Left lobe of liver (tissue), 2 donors: ENCODE measurements at regions not wholly inside any gene's neighbourhood (a gene's known extent, or its start where the extent isn't known, plus 50 kb on each side); places are given as distances from the start of the nearest gene placed in this dataset.

ENCODE experiments used
- ATAC-seq: fragments of 200-7000 bp; cut with Tn5 transposase; one replicate; pipeline ENCODE4 v1.9.1; 2020; ENCODE audit warnings: mild to moderate bottlenecking, moderate library complexity
- DNase-seq: peaks from one replicate; pipeline ENCODE4 v3.0.0-alpha.2; 2020; ENCODE audit warnings: low spot score
- donor health status: DM: no; HTN: no; CAD: no; lungs with moderate emphysema.
- donor health status: DM: no; HTN: yes; CAD: no.

DNA sequence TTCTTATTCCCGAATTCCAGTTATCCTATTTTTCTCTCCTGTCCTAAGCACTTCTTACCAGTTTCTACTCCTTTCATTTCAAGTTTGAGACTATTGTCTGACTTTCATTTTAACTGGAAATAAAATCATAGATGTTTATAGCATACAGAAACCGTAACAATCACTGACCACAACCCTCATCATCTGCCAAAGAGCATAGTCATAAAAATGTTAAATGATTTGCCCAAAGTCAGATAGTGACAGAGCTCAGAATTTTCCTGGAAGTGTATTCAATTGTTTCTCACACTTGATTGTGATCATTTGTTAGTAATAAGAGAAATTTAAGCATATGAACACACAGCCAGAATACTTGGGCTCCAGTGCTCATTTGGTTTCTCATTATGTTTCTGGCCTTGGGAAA, 250.5 kb upstream of the PCDH15 start:
- DNase-seq (no peak), ATAC-seq (no peak)

DNA sequence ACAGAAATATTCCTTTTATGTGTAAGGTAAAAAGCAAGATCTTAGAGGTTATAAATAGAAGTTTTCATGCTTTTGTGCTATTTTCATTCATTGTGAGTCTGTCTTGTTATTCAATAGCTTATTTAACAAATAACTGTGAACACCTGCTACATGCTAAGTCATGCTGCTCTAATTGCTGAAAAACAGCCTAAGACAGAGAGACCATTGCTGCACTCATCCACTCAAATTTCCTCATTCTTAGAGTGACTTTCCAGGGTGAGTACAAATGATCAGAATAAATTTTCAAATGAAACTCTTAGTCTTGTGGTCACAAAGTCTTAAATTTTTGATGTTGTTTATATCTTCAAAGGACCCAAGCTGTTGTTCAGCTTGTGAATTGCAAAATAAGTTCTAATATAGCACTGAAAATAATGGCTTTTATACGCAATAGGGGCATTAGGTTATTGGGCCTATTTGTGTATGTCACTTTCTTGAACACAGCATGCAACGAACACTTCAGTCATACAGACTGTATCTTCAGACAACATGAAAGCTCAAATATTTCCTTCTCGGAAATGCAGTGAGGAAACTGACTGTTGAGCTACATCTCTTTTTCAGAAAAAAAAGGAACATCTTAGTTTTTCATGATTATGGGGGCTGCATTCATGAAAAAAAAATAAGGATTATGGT, 247.9 kb upstream of the PCDH15 start:
- ATAC-seq = no peak
- DNase-seq = no peak

DNA sequence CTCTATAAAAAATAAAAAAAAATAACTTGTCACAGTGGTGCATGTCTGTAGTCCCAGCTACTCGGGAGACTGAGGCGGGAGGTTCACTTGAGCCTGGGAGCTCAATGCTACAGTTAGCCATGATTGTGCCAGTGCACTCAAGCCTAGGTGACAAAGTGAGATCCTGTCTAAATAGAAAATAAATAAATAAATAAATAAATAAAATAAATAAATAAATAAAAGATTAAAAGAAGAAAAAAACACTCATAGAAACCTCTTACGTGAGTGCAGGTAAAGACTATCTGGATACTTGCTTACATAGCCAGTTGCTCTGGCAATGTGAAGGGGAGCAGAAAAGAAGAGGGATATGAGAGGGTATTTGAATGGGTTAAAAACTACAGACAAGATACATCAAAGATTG, 242.5 kb upstream of the PCDH15 start:
- no peak for DNase-seq
- no peak for ATAC-seq

DNA sequence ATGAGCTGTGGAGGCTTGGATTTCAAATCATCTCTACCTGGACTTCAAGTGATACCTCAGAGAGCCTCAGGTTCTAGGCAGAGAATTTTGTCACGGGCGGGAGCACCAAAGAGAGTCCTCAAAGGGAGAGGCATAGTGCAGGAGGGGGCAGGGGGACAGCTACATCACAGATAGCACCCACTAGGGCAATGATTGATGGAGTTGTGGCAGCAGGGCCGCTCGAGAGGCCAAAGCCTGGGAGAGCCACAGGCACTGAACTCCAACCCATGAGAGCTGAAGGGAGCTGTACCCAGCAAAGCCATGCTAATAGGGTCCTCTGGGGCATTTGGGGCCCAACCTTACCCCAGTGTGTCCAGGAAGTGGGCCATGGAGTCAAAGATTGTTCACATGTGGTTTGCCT, 232.0 kb upstream of the PCDH15 start:
- DNase-seq = no peak
- no peak for ATAC-seq

DNA sequence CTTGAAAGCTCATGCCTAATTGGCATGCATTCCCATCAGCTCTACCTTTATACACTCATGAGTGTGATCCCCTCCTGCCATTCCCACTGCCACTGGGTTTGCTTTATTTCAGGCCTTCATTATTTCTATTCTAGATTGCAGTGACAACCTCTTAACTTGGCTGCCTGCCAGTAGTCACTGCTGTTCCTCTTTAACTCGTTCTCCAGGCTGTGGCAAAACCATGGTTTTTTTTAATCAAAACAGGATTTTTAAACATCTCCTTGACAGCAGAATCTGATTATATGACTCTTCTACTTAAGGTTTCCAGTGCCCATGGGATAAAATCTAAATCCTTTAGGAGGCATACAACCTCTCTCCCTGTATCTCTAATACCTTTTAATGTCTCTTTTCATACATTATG, 223.7 kb upstream of the PCDH15 start:
- DNase-seq = no peak

DNA sequence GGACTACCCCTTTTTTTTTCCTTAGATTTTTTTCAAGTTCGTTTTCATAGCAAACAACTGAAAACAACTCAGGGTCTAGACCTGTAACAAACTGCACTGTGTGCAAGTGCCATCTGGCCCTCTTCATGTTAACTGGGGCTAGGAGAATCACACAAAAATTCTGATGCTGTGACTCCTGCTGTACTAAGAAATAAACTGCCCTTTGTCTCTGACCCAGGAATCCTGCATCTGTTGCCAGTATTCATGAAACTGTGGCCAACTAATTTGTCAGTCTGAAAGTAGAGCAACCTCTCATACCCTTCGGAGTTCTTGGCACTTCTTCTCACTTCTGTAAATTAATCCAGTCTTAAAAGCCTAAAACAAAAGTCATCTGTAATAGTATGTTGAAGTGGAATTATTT, 218.4 kb upstream of the PCDH15 start:
- ATAC-seq (no peak), DNase-seq (no peak)

More for the DNA sequence above, 223.7 kb upstream of the PCDH15 start:
- ATAC-seq = no peak

DNA sequence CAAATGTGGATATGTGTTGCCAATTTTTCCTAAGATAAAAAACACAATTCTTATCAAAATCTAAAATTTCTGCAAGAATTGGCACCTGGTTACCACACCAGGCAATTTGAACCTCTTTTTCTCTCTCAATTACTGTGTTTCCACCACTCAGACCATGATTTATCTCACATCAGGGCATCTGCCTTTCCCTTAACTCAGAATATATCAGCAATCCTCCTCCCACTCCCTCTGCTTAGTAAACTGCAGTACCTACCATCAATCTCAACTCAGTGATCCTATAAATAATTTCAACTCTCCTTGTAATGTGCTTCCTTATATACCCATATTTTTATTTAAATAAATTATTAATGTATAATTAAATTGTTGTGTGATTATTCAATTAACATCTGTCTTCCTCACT, 212.3 kb upstream of the PCDH15 start:
- DNase-seq (no peak), ATAC-seq (no peak)

DNA sequence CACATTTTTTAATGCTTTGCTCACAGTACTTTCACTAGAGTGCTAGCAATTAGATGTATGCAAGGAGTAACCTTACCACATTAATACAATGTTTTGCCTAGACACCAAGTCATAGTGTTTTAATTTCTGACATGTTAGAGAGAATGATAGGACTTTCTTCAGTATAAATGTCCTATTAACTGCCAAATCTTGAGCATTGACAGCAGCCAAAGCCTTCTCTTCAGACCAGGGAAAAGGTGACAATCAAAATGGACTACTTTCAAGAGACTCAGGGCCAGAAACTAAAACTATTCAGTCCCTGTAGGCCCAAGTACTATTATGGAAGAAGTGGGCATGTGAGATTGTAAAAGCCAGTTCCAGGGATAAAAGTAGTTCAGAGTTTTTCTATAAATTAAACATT, 201.4 kb upstream of the PCDH15 start:
- DNase-seq (no peak), ATAC-seq (no peak)

DNA sequence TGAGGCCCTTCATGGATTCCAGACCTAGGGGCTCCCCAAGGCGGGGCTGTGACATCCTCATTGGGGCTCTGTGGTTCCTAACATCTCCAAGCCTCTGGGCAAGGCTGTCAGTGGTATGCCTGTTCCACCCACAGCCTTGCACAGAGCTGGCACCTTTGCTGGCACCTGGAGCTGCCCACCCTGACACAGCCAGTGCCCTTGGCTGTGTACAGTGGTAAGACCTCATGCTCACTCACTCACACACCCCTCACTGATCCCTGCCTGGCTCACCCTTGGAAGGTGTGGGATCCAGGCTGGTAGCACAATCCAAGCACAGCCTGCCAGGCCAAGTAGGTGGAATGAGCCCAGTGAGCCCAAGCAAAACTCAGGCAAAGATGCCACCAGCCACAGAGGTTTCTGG, 200.4 kb upstream of the PCDH15 start:
- ATAC-seq = no peak

DNA sequence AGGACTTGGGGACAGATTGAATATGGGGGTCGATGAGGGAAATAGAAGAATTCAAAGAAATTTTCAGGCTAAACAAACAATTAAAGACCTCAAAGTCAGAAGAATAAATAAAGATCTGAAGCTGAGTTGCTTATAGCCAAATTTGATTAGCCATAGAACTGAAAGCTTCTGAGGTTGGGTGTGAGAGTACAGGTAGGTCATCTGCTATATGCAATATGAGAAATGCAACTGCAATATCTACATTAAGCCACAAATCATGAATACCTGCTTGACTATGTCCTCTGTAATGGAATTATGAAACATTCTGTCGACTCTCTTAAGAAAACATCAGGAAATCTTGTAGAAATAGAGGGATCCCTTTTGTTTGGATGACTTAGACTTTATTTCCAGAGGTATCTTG, 192.1 kb upstream of the PCDH15 start:
- no peak for ATAC-seq
- no peak for DNase-seq

More for the DNA sequence above, 200.4 kb upstream of the PCDH15 start:
- no peak for DNase-seq

DNA sequence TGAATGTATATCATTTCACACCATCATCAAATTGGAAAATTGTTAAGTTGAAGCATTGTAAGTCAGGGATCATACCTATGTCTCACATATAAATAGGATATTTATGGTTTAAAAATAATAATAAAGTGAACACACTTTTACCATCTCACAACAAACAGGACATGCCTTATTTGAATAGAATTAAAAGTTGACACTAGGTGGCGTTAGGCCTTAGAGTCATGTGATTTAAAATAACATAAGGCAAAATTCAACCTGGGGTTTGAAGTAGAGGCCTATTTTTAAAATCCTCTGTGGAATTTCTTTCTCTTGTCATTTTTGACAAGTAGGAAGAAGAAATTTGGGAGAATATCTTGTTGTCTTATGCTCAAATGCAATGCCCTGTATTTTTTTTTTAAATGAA, 184.7 kb upstream of the PCDH15 start:
- DNase-seq (no peak), ATAC-seq (peak; percentile 58)

DNA sequence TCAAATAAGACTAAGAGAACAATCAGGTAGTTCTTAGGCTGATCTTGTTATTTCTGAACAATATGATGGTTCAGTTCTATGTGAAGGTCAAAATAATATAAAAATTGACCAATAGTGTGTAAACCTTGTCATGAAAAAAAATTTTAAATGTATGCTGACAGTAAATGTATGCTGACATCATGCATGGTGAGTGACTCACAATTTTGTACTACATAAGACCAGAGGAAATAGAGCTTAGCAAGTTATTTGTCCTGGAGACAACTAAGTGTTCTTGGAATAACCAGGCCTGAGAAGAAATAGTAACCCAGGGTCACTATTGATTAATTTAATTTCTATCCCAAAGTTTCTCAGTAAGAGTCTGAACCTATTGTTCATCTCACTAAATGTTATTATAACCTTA, 182.2 kb upstream of the PCDH15 start:
- DNase-seq (no peak), ATAC-seq (no peak)

DNA sequence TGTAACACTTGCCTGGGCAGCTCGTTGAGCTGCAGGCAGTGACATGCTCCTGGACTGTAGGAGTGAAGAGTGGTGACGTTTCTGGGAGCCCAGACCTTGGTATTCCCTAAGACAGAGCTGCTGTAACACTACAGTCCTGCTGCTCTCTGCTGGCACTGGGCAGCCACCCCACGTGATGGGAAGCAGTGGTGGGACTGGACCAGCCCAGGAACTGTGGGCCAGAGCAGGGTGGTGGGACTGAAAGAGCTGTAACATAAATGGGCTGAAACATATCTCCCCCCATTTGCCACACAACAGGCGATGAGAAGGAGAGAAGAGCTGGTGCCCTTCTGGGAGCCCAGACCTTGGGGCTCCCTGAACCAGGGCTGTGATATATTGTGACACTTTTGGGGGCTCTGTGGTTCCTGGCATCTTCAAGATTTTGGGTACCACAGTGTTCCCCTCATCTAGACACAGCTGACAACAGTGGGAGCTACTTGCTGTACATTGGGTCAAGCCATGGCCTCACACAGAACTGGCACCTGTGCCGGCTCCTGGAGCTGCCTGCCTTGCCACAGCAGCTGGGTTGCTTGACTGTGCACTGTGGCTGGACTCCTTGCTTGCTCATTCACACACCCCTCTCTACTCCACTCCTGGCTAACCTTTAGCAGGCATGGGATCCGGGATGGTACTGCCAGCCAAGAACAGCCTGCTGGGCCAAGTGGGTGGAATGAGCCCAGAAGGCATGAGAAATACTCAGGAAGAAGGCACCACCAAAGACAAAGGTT, 161.3 kb upstream of the PCDH15 start:
- DNase-seq = no peak
- no peak for ATAC-seq

DNA sequence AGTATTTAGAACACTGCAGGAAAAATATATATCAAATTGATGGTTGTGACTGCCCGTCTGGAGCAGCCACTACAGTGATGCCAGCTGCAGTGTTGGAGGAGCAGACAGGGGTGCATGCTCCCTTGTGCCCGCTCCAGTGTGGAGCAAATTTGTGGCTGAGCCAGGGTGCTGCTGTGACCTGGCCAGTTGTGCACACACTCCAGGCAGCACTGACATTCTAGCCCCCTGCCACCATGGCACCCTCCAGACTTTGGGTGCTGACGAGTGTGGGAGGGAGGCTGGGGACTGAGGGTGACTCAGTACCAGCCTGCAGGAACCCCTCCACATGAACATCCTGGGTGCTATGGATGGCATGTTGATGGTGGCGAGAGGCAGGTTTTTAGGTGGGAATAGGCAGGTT, 160.0 kb upstream of the PCDH15 start:
- DNase-seq (no peak), ATAC-seq (no peak)

DNA sequence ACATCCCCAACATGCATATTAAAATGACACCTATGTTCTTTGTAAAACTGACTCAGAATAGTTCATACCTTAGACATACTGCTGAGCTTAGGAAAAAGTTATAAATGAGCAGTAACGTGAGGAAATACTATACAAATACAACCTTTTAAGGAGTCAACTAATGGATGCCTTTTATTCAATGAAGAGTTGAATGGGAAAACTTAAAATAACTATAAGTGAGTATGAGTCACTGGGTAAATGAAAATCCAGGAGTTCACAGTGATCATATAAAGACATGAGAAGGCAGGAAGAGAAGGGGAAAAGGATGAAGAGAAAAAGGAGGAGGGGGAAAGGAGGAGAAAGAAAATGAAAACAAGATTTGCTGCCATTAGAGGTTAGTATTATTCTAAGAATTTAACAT, 157.8 kb upstream of the PCDH15 start:
- DNase-seq (no peak), ATAC-seq (no peak)

DNA sequence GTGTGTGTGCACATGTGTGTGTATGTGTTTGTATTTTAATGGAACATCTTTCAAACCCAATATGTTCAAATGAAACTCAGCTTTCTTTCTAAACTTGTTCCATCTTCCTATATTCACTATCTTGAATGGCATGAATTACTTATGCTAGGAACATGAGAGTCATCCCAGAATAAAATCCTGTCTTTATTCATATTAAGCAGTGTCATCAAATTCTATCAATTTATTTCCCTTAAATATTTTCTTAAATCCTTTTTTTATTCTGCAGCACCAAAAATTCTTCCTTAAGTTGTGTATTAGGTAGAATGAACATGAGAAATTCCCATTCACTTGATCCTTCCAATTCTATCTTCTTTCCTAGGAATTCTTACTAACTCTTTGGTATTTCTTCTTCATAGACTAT, 146.6 kb upstream of the PCDH15 start:
- DNase-seq (no peak), ATAC-seq (no peak)

DNA sequence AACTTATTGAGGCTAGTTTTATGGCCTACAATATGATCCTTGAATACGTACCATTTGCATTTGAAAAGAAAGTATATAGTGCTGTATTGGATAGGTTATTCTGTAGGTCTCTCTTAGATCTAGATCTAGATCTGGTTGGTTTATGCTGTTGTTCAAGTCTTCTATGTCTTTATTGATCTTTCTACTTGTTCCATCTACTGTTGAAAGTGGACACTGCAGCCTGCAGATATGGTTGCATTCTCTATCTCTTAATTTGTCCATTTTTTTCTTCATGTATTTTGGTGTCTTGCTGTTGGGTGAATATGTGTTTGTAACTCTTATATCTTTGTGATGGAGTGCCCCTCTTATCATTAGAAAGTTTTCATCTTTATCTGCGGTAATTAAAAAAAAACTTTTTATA, 139.4 kb upstream of the PCDH15 start:
- ATAC-seq (no peak), DNase-seq (no peak)

DNA sequence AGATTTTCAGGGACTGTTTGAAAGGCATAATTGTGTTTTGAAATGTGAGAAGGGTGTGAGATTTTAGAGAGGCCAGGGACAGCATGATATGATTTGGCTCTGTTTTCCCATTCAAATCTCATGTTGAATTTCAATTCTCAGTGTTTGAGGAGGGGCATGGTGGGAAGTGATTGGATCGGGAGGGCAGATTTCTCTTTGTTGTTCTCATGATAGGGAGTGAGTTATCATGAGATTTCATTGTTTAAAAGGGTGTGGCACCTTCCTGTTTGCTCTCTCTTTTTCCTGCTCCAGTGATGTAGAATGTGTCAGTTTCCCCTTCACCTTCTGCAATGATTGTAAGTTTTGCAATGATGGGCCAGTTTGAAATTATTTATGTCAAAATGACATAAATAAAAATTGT, 113.0 kb upstream of the PCDH15 start:
- DNase-seq (no peak), ATAC-seq (no peak)

DNA sequence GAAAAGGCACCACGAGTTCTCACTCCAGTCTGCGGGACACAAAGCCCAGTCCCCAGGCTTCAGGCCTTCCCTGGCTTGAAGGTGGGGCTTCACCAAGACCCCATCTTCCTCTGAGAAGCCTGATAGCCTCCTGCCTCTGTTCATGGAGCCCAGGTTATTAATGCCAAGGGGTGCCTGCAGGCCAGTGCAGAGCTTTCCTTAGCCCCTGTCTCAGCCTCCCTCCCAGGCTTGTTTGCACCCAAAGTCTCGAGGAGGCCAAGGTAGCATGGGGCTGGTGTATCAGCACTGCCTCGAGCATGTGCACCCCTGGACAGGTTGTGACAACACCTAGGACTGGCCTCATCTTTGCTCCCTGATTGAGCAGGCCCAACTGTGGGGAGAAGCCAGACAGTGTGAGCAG, 108.1 kb upstream of the PCDH15 start:
- DNase-seq (no peak), ATAC-seq (no peak)

DNA sequence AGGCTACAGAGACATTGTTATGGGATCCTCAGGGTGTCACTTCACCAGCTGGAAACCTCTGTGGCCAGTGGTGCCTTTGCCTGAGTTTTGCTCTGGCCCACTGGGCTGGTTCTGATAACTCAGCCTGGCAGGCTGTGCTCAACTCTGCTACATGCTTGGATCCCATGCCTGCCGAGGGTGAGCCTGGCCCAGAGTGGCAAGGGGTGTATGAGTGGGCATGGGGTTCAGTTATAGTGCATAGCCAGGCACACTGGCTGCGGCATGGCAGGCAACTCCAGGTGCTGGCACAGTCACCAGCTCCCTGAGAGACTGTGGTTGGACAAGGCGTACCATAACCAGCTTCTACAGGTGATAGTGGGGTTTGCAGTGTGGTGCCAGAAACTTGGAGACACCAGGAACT, 107.0 kb upstream of the PCDH15 start:
- ATAC-seq = no peak
- no peak for DNase-seq

DNA sequence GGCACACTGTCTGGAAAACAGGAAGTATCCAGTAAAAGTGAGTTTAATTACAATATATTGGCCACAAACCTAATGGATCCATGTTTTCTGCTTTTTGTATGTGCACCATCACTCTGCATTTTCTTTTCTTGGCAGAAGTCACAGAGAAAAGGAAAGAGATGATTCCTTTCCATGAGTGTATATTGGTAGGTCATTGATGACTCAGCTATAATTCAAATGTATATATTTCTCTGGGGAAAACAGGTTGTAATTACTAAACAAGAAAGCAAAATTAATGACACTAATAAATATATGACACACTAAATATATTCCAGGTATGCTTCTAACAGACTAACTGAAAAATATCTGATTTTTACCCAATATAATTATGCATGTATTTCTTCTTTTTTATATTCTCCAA, 105.9 kb upstream of the PCDH15 start:
- ATAC-seq (no peak), DNase-seq (no peak)

DNA sequence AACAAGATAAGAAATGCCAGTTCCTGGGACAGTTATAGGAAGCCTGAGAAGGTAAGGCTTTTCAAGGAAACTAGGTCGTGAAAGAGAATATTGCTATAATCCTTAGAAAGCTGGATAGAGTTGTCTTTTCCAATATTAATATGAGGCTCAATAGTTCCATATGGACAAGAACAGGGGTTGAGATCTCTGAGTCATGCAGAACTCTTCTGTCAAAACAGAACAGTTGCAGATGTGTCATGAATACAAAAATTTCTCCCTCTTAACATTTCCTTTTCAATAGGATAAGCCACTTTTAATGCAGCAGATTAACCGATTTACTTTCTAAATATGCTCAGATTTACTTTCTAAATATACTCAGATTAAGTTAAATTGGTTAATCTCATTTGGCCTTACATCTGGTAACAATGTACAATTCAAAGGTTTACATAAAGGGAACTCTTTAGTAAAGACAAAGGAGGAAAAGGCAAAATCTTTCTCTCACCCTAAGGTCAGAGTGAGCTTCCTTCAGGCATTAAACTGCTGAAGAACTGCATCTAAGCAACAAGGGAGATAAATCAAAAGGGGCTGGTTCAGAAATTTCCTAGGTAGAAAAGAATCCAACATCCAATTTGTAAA, 104.7 kb upstream of the PCDH15 start:
- ATAC-seq (no peak), DNase-seq (no peak)
